Transverse colon (tissue), 3 donors: ENCODE measurements at regions not wholly inside any gene's neighbourhood (a gene's known extent, or its start where the extent isn't known, plus 50 kb on each side); places are given as distances from the start of the nearest gene placed in this dataset.

Source experiments
- EP300 ChIP-seq: sonication (generic); formaldehyde crosslinking; IDR thresholded peaks from one replicate; pipeline ENCODE4 v1.6.1; 2017; ENCODE audit warnings: antibody characterized with exemption, low read depth
- TF ChIP-seq, protein P1 (sequence below), 5 experiments: fragments of 200-600 bp in 3 of 5; fragments of 450-650 bp in 2 of 5; sonication (generic) in 3 of 5; IDR thresholded peaks; 1 replicate in 2 of 5; 2 replicates in 3 of 5; pipeline ENCODE4 v1.5.1; 2016 to 2017; ENCODE audit warnings: antibody characterized with exemption in 5 of 5, inconsistent platforms in 3 of 5, mild to moderate bottlenecking in 2 of 5, moderate library complexity in 1 of 5

DNA sequence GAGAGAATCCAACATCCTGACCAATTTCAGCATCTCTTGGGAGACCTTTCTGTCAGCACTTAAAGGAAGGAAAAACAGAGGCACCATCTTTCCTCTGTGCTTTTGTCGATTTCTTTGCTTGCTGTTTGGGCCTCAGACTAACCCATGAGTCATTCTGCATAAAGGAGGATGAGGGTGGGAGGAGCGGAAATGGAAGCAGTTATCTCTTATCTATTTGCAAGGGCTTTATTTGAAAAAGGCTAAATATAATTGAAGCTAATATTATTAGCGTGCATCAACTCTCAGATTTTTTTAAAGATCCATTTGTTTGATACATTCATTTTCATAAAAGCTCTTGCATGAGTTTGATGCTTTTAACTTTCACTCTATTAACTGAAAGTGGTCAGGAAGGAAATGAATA, 72.9 kb downstream of the ZNF622 start:
- TF ChIP-seq, protein P1, sequence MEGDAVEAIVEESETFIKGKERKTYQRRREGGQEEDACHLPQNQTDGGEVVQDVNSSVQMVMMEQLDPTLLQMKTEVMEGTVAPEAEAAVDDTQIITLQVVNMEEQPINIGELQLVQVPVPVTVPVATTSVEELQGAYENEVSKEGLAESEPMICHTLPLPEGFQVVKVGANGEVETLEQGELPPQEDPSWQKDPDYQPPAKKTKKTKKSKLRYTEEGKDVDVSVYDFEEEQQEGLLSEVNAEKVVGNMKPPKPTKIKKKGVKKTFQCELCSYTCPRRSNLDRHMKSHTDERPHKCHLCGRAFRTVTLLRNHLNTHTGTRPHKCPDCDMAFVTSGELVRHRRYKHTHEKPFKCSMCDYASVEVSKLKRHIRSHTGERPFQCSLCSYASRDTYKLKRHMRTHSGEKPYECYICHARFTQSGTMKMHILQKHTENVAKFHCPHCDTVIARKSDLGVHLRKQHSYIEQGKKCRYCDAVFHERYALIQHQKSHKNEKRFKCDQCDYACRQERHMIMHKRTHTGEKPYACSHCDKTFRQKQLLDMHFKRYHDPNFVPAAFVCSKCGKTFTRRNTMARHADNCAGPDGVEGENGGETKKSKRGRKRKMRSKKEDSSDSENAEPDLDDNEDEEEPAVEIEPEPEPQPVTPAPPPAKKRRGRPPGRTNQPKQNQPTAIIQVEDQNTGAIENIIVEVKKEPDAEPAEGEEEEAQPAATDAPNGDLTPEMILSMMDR (IDR thresholded peaks at IDR 0.05) = no peak
- TF ChIP-seq EP300 = no peak
